ENCODE measurements at regions not wholly inside any gene's neighbourhood (a gene's known extent, or its start where the extent isn't known, plus 50 kb on each side); places are given as distances from the start of the nearest gene placed in this dataset.

- H2BK15ac ChIP-seq (ENCODE audit: low read depth, poor library complexity, severe bottlenecking): no peak overlapping the region
- DNase-seq: no peak
- peaks cover under 1 to 3% of the 10 kb centered on the region in 2 experiments for H3K27me3 ChIP-seq (ENCODE audit: control insufficient read depth in 1 of 2, insufficient read depth in 1 of 2, low read length in 2 of 2)
- no peak overlapping the region for H4K8ac ChIP-seq (ENCODE audit: low read length)
- no peak overlapping the region for H3K27ac ChIP-seq (ENCODE audit: low read length, poor library complexity, severe bottlenecking)
- H3K9ac ChIP-seq (ENCODE audit: low read length): no peak overlapping the region
- no peak overlapping the region for H3K4ac ChIP-seq (ENCODE audit: low read depth in 1 of 2, low read length in 2 of 2)
- H3K79me1 ChIP-seq (replicated peaks; ENCODE audit: low read length, poor library complexity, severe bottlenecking): no peaks in the 10 kb centered on the region
- H3K4me2 ChIP-seq (ENCODE audit: low read length, poor library complexity, severe bottlenecking): no peak overlapping the region
- H3K4me3 ChIP-seq (ENCODE audit: insufficient read depth in 1 of 2, low read depth in 1 of 2, low read length in 2 of 2): no peak overlapping the region
- peaks cover 0 to 4% of the 10 kb centered on the region in 2 experiments for H3K36me3 ChIP-seq (ENCODE audit: control insufficient read depth in 1 of 2, insufficient read depth in 2 of 2, low read depth in 1 of 2, low read length in 2 of 2)
- WGBS: 65% methylated on average over 11 of the region's 11 CpGs
- no peak overlapping the region for H2BK12ac ChIP-seq (ENCODE audit: low read length in 2 of 2)
- H2BK120ac ChIP-seq (ENCODE audit: low read depth, low read length): no peak overlapping the region
- H3K4me1 ChIP-seq (ENCODE audit: control insufficient read depth, insufficient read depth, low read depth, low read length): peaks cover 2% of the 10 kb centered on the region
- H4K91ac ChIP-seq (ENCODE audit: low read length): no peak overlapping the region
- H2AK5ac ChIP-seq (ENCODE audit: low read length, severe bottlenecking): no peak overlapping the region
- H2AFZ ChIP-seq (ENCODE audit: low read depth, low read length): no peak overlapping the region
- H3K9me3 ChIP-seq (ENCODE audit: control insufficient read depth, low read length): peaks cover 3% of the 10 kb centered on the region
- H3K18ac ChIP-seq (ENCODE audit: low read depth in 1 of 2, low read length in 2 of 2): no peak overlapping the region
- no peak overlapping the region for H3K23ac ChIP-seq (ENCODE audit: low read length in 2 of 2)
- H2BK5ac ChIP-seq (ENCODE audit: low read depth, low read length, poor library complexity, severe bottlenecking): no peak overlapping the region
- H3K14ac ChIP-seq (ENCODE audit: low read length in 2 of 2): no peak overlapping the region
Observed at GRCh38 chrX:443536-444210, 57.0 kb upstream of the PPP2R3B start.

DNA sequence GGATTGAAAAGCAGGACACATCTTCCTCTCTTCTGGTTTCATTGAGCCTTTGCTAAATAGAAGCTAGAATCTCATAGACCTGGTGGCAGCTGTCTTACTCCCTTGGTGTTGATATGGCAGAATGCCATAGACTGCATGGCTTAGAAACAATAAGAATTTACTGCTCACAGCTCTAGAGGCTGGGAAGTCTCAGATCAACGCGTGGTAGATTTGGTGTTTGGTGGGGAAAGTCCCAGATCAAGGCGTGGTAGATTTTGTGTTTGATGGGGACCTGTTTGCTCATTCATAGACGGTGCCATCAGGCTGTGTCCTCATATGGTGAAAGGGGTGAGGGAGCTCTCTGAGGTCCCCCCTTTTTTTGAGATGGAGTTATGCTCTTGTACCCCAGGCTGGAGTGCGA lies 57.6 kb upstream of the PPP2R3B start:
- Histone ChIP-seq H2AK5ac (ENCODE audit: low read length, severe bottlenecking) (no peak overlapping the region), H3K4me2 (ENCODE audit: low read length, poor library complexity, severe bottlenecking) (no peak overlapping the region), H3K4ac (ENCODE audit: low read depth in 1 of 2, low read length in 2 of 2) (no peak overlapping the region), H3K4me3 (ENCODE audit: insufficient read depth in 1 of 2, low read depth in 1 of 2, low read length in 2 of 2) (no peak overlapping the region), H3K23ac (ENCODE audit: low read length in 2 of 2) (no peak overlapping the region), H3K36me3 (ENCODE audit: control insufficient read depth in 1 of 2, insufficient read depth in 2 of 2, low read depth in 1 of 2, low read length in 2 of 2) (peaks cover 0 to 4% of the 10 kb centered on the region in 2 experiments), H2BK12ac (ENCODE audit: low read length in 2 of 2) (no peak overlapping the region), H2BK5ac (ENCODE audit: low read depth, low read length, poor library complexity, severe bottlenecking) (no peak overlapping the region), H4K8ac (ENCODE audit: low read length) (no peak overlapping the region), H3K27ac (ENCODE audit: low read length, poor library complexity, severe bottlenecking) (no peak overlapping the region), H3K9ac (ENCODE audit: low read length) (no peak overlapping the region), H4K91ac (ENCODE audit: low read length) (no peak overlapping the region), H3K79me1 (replicated peaks; ENCODE audit: low read length, poor library complexity, severe bottlenecking) (no peaks in the 10 kb centered on the region), H3K18ac (ENCODE audit: low read depth in 1 of 2, low read length in 2 of 2) (no peak overlapping the region), H2BK15ac (ENCODE audit: low read depth, poor library complexity, severe bottlenecking) (no peak overlapping the region), H3K27me3 (ENCODE audit: control insufficient read depth in 1 of 2, insufficient read depth in 1 of 2, low read length in 2 of 2) (peaks cover 0 to 3% of the 10 kb centered on the region in 2 experiments), H3K4me1 (ENCODE audit: control insufficient read depth, insufficient read depth, low read depth, low read length) (peaks cover 2% of the 10 kb centered on the region), H3K9me3 (ENCODE audit: control insufficient read depth, low read length) (peaks cover 3% of the 10 kb centered on the region), H2BK120ac (ENCODE audit: low read depth, low read length) (no peak overlapping the region), H2AFZ (ENCODE audit: low read depth, low read length) (no peak overlapping the region), H3K14ac (ENCODE audit: low read length in 2 of 2) (no peak overlapping the region)
- no peak for DNase-seq
- WGBS: 89% methylated on average over 5 of the region's 5 CpGs

DNA sequence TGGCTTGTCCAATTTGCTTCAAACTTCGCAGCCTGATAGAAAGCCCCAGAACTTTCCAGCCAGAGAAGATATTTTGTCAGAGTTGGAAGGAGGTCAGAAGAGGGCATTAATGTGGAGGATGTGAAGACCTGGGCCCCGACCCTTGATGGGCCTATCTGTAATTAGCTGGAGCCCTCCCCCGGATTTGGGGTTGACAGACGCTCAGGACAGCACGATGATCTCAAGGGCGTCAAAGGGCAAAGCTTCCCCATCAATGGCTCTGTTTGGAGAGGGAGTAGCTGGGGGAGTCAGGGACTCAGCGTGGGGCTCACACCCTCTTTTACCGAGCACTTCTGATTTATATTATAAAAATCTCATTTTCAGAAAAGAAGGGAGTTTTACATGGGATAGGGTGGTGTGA lies 59.0 kb upstream of the PPP2R3B start:
- Histone ChIP-seq H3K4me2 (ENCODE audit: low read length, poor library complexity, severe bottlenecking) (no peak overlapping the region), H3K9ac (ENCODE audit: low read length) (no peak overlapping the region), H4K8ac (ENCODE audit: low read length) (no peak overlapping the region), H3K36me3 (ENCODE audit: control insufficient read depth in 1 of 2, insufficient read depth in 2 of 2, low read depth in 1 of 2, low read length in 2 of 2) (peaks cover 0 to under 1% of the 10 kb centered on the region in 2 experiments), H2AFZ (ENCODE audit: low read depth, low read length) (no peak overlapping the region), H3K23ac (ENCODE audit: low read length in 2 of 2) (no peak overlapping the region), H3K4me3 (ENCODE audit: insufficient read depth in 1 of 2, low read depth in 1 of 2, low read length in 2 of 2) (no peak overlapping the region), H2BK120ac (ENCODE audit: low read depth, low read length) (no peak overlapping the region), H3K79me1 (replicated peaks; ENCODE audit: low read length, poor library complexity, severe bottlenecking) (no peaks in the 10 kb centered on the region), H3K14ac (ENCODE audit: low read length in 2 of 2) (no peak overlapping the region), H3K27ac (ENCODE audit: low read length, poor library complexity, severe bottlenecking) (no peak overlapping the region), H3K27me3 (ENCODE audit: control insufficient read depth in 1 of 2, insufficient read depth in 1 of 2, low read length in 2 of 2) (peaks cover 0 to 3% of the 10 kb centered on the region in 2 experiments), H3K18ac (ENCODE audit: low read depth in 1 of 2, low read length in 2 of 2) (no peak overlapping the region), H2BK15ac (ENCODE audit: low read depth, poor library complexity, severe bottlenecking) (no peak overlapping the region), H3K4ac (ENCODE audit: low read depth in 1 of 2, low read length in 2 of 2) (no peak overlapping the region), H3K9me3 (ENCODE audit: control insufficient read depth, low read length) (peaks cover 3% of the 10 kb centered on the region), H2BK5ac (ENCODE audit: low read depth, low read length, poor library complexity, severe bottlenecking) (no peak overlapping the region), H4K91ac (ENCODE audit: low read length) (no peak overlapping the region), H3K4me1 (ENCODE audit: control insufficient read depth, insufficient read depth, low read depth, low read length) (peaks cover 2% of the 10 kb centered on the region), H2AK5ac (ENCODE audit: low read length, severe bottlenecking) (no peak overlapping the region), H2BK12ac (ENCODE audit: low read length in 2 of 2) (no peak overlapping the region)
- no peak for DNase-seq
- 17% methylated on average over 5 of the region's 8 CpGs for WGBS

- WGBS: 16% methylated on average over 10 of the region's 10 CpGs
- no peak overlapping the region for H4K91ac ChIP-seq (ENCODE audit: low read length)
- no peak overlapping the region for H3K4ac ChIP-seq (ENCODE audit: low read depth in 1 of 2, low read length in 2 of 2)
Observed at GRCh38 chrX:446245-446644, 59.5 kb upstream of the PPP2R3B start.

More at GRCh38 chrX:446245-446644, 59.5 kb upstream of the PPP2R3B start:
- no peak overlapping the region for H4K8ac ChIP-seq (ENCODE audit: low read length)
- no peak overlapping the region for H2BK12ac ChIP-seq (ENCODE audit: low read length in 2 of 2)
- H2AK5ac ChIP-seq (ENCODE audit: low read length, severe bottlenecking): no peak overlapping the region
- H3K27me3 ChIP-seq (ENCODE audit: control insufficient read depth in 1 of 2, insufficient read depth in 1 of 2, low read length in 2 of 2): peaks cover 0 to 3% of the 10 kb centered on the region in 2 experiments
- H2AFZ ChIP-seq (ENCODE audit: low read depth, low read length): no peak overlapping the region
- peaks cover 3% of the 10 kb centered on the region for H3K9me3 ChIP-seq (ENCODE audit: control insufficient read depth, low read length)
- H3K18ac ChIP-seq (ENCODE audit: low read depth in 1 of 2, low read length in 2 of 2): no peak overlapping the region
- no peak overlapping the region for H3K9ac ChIP-seq (ENCODE audit: low read length)
- H3K4me1 ChIP-seq (ENCODE audit: control insufficient read depth, insufficient read depth, low read depth, low read length): peaks cover 2% of the 10 kb centered on the region
- DNase-seq: no peak
- no peak overlapping the region for H3K4me3 ChIP-seq (ENCODE audit: insufficient read depth in 1 of 2, low read depth in 1 of 2, low read length in 2 of 2)
- H2BK120ac ChIP-seq (ENCODE audit: low read depth, low read length): no peak overlapping the region
- H3K79me1 ChIP-seq (replicated peaks; ENCODE audit: low read length, poor library complexity, severe bottlenecking): no peaks in the 10 kb centered on the region
- no peak overlapping the region for H3K27ac ChIP-seq (ENCODE audit: low read length, poor library complexity, severe bottlenecking)
- H2BK15ac ChIP-seq (ENCODE audit: low read depth, poor library complexity, severe bottlenecking): no peak overlapping the region
- H2BK5ac ChIP-seq (ENCODE audit: low read depth, low read length, poor library complexity, severe bottlenecking): no peak overlapping the region
- H3K23ac ChIP-seq (ENCODE audit: low read length in 2 of 2): no peak overlapping the region
- H3K4me2 ChIP-seq (ENCODE audit: low read length, poor library complexity, severe bottlenecking): no peak overlapping the region
- no peaks in the 10 kb centered on the region for H3K36me3 ChIP-seq (ENCODE audit: control insufficient read depth in 1 of 2, insufficient read depth in 2 of 2, low read depth in 1 of 2, low read length in 2 of 2)
- H3K14ac ChIP-seq (ENCODE audit: low read length in 2 of 2): no peak overlapping the region

Data from mesenchymal stem cell (in vitro differentiated cells and primary cell).